Femur (tissue), 1 donor: ENCODE measurements at regions not wholly inside any gene's neighbourhood (a gene's known extent, or its start where the extent isn't known, plus 50 kb on each side); places are given as distances from the start of the nearest gene placed in this dataset.
A peak's percentile ranks its signal among the peaks of the same experiment; 100 is the strongest.
"Not testable (repeated sequence)": the region's sequence is repeated elsewhere in the genome, so short reads cannot be mapped to it uniquely, and the experiment has no call there.

Source experiments
- DNase-seq: peaks from one replicate; pipeline ENCODE4 v3.0.0-alpha.2; 2017

GRCh38 chr3:102936511-102937045 lies 501.8 kb downstream of the ZPLD1 start:
- no peak for DNase-seq

- DNase-seq: no peak
Observed at GRCh38 chr3:102941786-102942185, 507.0 kb downstream of the ZPLD1 start.

- DNase-seq: not testable (repeated sequence)
Observed at GRCh38 chr3:102946445-102946844, 511.6 kb downstream of the ZPLD1 start.

- DNase-seq: no peak
Observed at GRCh38 chr3:102972350-102972749, 537.5 kb downstream of the ZPLD1 start.

GRCh38 chr3:102974333-102974732 lies 539.5 kb downstream of the ZPLD1 start:
- DNase-seq: no peak

GRCh38 chr3:102979191-102979590 lies 544.4 kb downstream of the ZPLD1 start:
- DNase-seq: no peak

- peak; percentile 92 for DNase-seq
Observed at GRCh38 chr3:102979682-102980354, 545.0 kb downstream of the ZPLD1 start.

- no peak for DNase-seq
Observed at GRCh38 chr3:102980355-102980696, 545.5 kb downstream of the ZPLD1 start.

- peak; percentile 26 for DNase-seq
Observed at GRCh38 chr3:103002425-103003176, 567.8 kb downstream of the ZPLD1 start.

GRCh38 chr3:103006526-103007183 lies 571.8 kb downstream of the ZPLD1 start:
- DNase-seq: no peak

GRCh38 chr3:103009609-103010008 lies 574.8 kb downstream of the ZPLD1 start:
- no peak for DNase-seq

- DNase-seq: no peak
Observed at GRCh38 chr3:103025880-103026279, 591.1 kb downstream of the ZPLD1 start.

- no peak for DNase-seq
Observed at GRCh38 chr3:103033841-103034240, 599.0 kb downstream of the ZPLD1 start.

- no peak for DNase-seq
Observed at GRCh38 chr3:103047640-103048039, 612.8 kb downstream of the ZPLD1 start.

- no peak for DNase-seq
Observed at GRCh38 chr3:103048068-103048722, 613.4 kb downstream of the ZPLD1 start.

- DNase-seq: peak; percentile 60
Observed at GRCh38 chr3:103052236-103052830, 617.5 kb downstream of the ZPLD1 start.

- DNase-seq: no peak
Observed at GRCh38 chr3:103055021-103055520, 620.3 kb downstream of the ZPLD1 start.

GRCh38 chr3:103056542-103056941 lies 621.7 kb downstream of the ZPLD1 start:
- DNase-seq: no peak

- no peak for DNase-seq
Observed at GRCh38 chr3:103057003-103057402, 622.2 kb downstream of the ZPLD1 start.

- DNase-seq: no peak
Observed at GRCh38 chr3:103057487-103057886, 622.7 kb downstream of the ZPLD1 start.

GRCh38 chr3:103059432-103059831 lies 624.6 kb downstream of the ZPLD1 start:
- DNase-seq: no peak

GRCh38 chr3:103060242-103060641 lies 625.4 kb downstream of the ZPLD1 start:
- no peak for DNase-seq

GRCh38 chr3:103067963-103068362 lies 633.1 kb downstream of the ZPLD1 start:
- DNase-seq: no peak
